Suprapubic skin (tissue), 4 donors: ENCODE measurements at regions not wholly inside any gene's neighbourhood (a gene's known extent, or its start where the extent isn't known, plus 50 kb on each side); places are given as distances from the start of the nearest gene placed in this dataset.

ENCODE experiments used
- DNase-seq, 2 donors: peaks; one replicate each; pipeline ENCODE4 v3.0.0-alpha.2; 2019; ENCODE audit warnings: low spot score in 2 of 2
- H3K27ac ChIP-seq: fragments of 200-600 bp; sonication (generic); one replicate; pipeline ENCODE4 v1.5.1; 2019
- H3K27me3 ChIP-seq: fragments of 200-600 bp; sonication (generic); one replicate; pipeline ENCODE4 v1.5.1; 2019
- H3K36me3 ChIP-seq: fragments of 200-600 bp; sonication (generic); one replicate; pipeline ENCODE4 v1.5.1; 2019
- H3K4me1 ChIP-seq: fragments of 200-600 bp; sonication (generic); one replicate; pipeline ENCODE4 v1.5.1; 2019
- H3K4me3 ChIP-seq: fragments of 200-600 bp; sonication (generic); one replicate; pipeline ENCODE4 v1.5.1; 2019; ENCODE audit warnings: mild to moderate bottlenecking
- H3K9me3 ChIP-seq: fragments of 200-600 bp; sonication (generic); one replicate; pipeline ENCODE4 v1.5.1; 2019
- CTCF ChIP-seq, 2 donors: fragments of 200-600 bp in 1 of 2; fragments of 450-650 bp in 1 of 2; sonication (generic) in 1 of 2; IDR thresholded peaks; one replicate each; pipeline ENCODE4 v1.5.1; 2016 to 2019; ENCODE audit warnings: antibody characterized with exemption in 2 of 2, mild to moderate bottlenecking in 1 of 2, moderate library complexity in 1 of 2
- EP300 ChIP-seq: sonication (generic); formaldehyde crosslinking; IDR thresholded peaks from one replicate; pipeline ENCODE4 v1.6.1; 2017; ENCODE audit warnings: antibody characterized with exemption
- POLR2A ChIP-seq, 2 donors: fragments of 450-650 bp; IDR thresholded peaks; one replicate each; pipeline ENCODE4 v1.6.1; 2017; ENCODE audit warnings: antibody characterized with exemption in 2 of 2, mild to moderate bottlenecking in 2 of 2, moderate library complexity in 2 of 2
- POLR2AphosphoS5 ChIP-seq, 3 donors: sonication (generic); formaldehyde crosslinking; IDR thresholded peaks; one replicate each; pipeline ENCODE4 v1.6.1; 2017; ENCODE audit warnings: antibody characterized with exemption in 3 of 3
- WGBS: methylation state at CpG from one replicate; pipeline ENCODE4 v1.1.5; 2018; 5-methylcytosine and 5-hydroxymethylcytosine counted together

GRCh38 chr14:61847861-61848260 lies 85.6 kb downstream of the SNAPC1 start:
- Histone ChIP-seq H3K4me1 (no peaks in the 10 kb centered on the region), H3K9me3 (peaks cover 6% of the 10 kb centered on the region), H3K27ac (no peak overlapping the region), H3K4me3 (no peak overlapping the region), H3K27me3 (peaks cover 5% of the 10 kb centered on the region), H3K36me3 (no peaks in the 10 kb centered on the region)
- no peak for DNase-seq
- WGBS: 81% methylated on average over 3 of the region's 3 CpGs
- TF ChIP-seq CTCF (IDR thresholded peaks at IDR 0.05) (no peak), POLR2AphosphoS5 (IDR thresholded peaks at IDR 0.05) (no peak), POLR2A (IDR thresholded peaks at IDR 0.05) (no peak), EP300 (no peak)

GRCh38 chr14:61854898-61855297 lies 92.7 kb downstream of the SNAPC1 start:
- Histone ChIP-seq H3K9me3 (no peaks in the 10 kb centered on the region), H3K4me3 (no peak overlapping the region), H3K4me1 (no peaks in the 10 kb centered on the region), H3K36me3 (no peaks in the 10 kb centered on the region), H3K27me3 (no peaks in the 10 kb centered on the region), H3K27ac (no peak overlapping the region)
- no peak for DNase-seq
- no peak for TF ChIP-seq POLR2A (IDR thresholded peaks at IDR 0.05)
- TF ChIP-seq EP300: no peak
- no peak for TF ChIP-seq CTCF (IDR thresholded peaks at IDR 0.05)
- no peak for TF ChIP-seq POLR2AphosphoS5 (IDR thresholded peaks at IDR 0.05)

GRCh38 chr14:61860294-61860918 lies 98.2 kb downstream of the SNAPC1 start:
- Histone ChIP-seq H3K4me3 (no peak overlapping the region), H3K9me3 (no peaks in the 10 kb centered on the region), H3K27ac (no peak overlapping the region), H3K36me3 (no peaks in the 10 kb centered on the region), H3K27me3 (no peaks in the 10 kb centered on the region), H3K4me1 (no peaks in the 10 kb centered on the region)
- WGBS: 68% methylated on average over 1 of the region's 1 CpG
- TF ChIP-seq CTCF (IDR thresholded peaks at IDR 0.05): peak; percentile 35 to 78
- TF ChIP-seq POLR2A (IDR thresholded peaks at IDR 0.05): no peak
- no peak for DNase-seq

GRCh38 chr14:61861320-61861865 lies 99.2 kb downstream of the SNAPC1 start:
- no peak for TF ChIP-seq CTCF (IDR thresholded peaks at IDR 0.05)
- no peak for TF ChIP-seq POLR2A (IDR thresholded peaks at IDR 0.05)
- no peak for TF ChIP-seq POLR2AphosphoS5 (IDR thresholded peaks at IDR 0.05)
- no peak for TF ChIP-seq EP300
- WGBS: 55% methylated on average over 7 of the region's 7 CpGs
- Histone ChIP-seq H3K36me3 (no peaks in the 10 kb centered on the region), H3K27ac (no peak overlapping the region), H3K4me3 (no peak overlapping the region), H3K4me1 (no peaks in the 10 kb centered on the region), H3K27me3 (no peaks in the 10 kb centered on the region), H3K9me3 (no peaks in the 10 kb centered on the region)
- DNase-seq: no peak

- H3K36me3 ChIP-seq: no peaks in the 10 kb centered on the region
- WGBS: 96% methylated on average over 24 of the region's 43 CpGs
- H3K4me3 ChIP-seq: no peak overlapping the region
- TF ChIP-seq EP300 (no peak), CTCF (IDR thresholded peaks at IDR 0.05) (no peak), POLR2A (IDR thresholded peaks at IDR 0.05) (no peak), POLR2AphosphoS5 (IDR thresholded peaks at IDR 0.05) (no peak)
- no peaks in the 10 kb centered on the region for H3K4me1 ChIP-seq
- no peak for DNase-seq
- no peaks in the 10 kb centered on the region for H3K27me3 ChIP-seq
- no peak overlapping the region for H3K27ac ChIP-seq
- no peaks in the 10 kb centered on the region for H3K9me3 ChIP-seq
Measured at GRCh38 chr14:61864329-61864898, 102.2 kb downstream of the SNAPC1 start.
